Osteocyte (in vitro differentiated cells): ENCODE measurements at regions not wholly inside any gene's neighbourhood (a gene's known extent, or its start where the extent isn't known, plus 50 kb on each side); places are given as distances from the start of the nearest gene placed in this dataset.

ENCODE experiments used
- DNase-seq: peaks from one replicate; pipeline ENCODE4 v3.0.0; 2021; ENCODE audit warnings: mixed read lengths; ENCODE audit not compliant: unreplicated experiment; ENCODE audit errors: extremely low spot score
- H3K27ac Mint-ChIP-seq: one replicate; pipeline ENCODE4 v1.8.0; 2021; ENCODE audit warnings: mild to moderate bottlenecking, mixed read lengths; ENCODE audit not compliant: unreplicated experiment
- H3K27me3 Mint-ChIP-seq: one replicate; pipeline ENCODE4 v1.8.0; 2021; ENCODE audit warnings: mixed read lengths; ENCODE audit not compliant: unreplicated experiment
- H3K36me3 Mint-ChIP-seq: one replicate; pipeline ENCODE4 v1.8.0; 2021; ENCODE audit warnings: mixed read lengths; ENCODE audit not compliant: unreplicated experiment
- H3K4me1 Mint-ChIP-seq: one replicate; pipeline ENCODE4 v1.8.0; 2021; ENCODE audit warnings: mixed read lengths; ENCODE audit not compliant: unreplicated experiment
- H3K4me3 Mint-ChIP-seq: one replicate; pipeline ENCODE4 v1.8.0; 2021; ENCODE audit warnings: mild to moderate bottlenecking, moderate library complexity, mixed read lengths; ENCODE audit not compliant: unreplicated experiment
- H3K9me3 Mint-ChIP-seq: one replicate; pipeline ENCODE4 v1.8.0; 2021; ENCODE audit warnings: mixed read lengths; ENCODE audit not compliant: unreplicated experiment
- CTCF ChIP-seq: fragments of 200-600 bp; sonication (generic); IDR thresholded peaks from 2 replicates; pipeline ENCODE4 v1.5.0; 2021; ENCODE audit warnings: antibody characterized with exemption, mild to moderate bottlenecking, moderate library complexity

- no peak for TF ChIP-seq CTCF
- Mint-ChIP-seq H3K4me1 (no peaks in the 10 kb centered on the region), H3K27me3 (no peaks in the 10 kb centered on the region), H3K4me3 (no peak overlapping the region), H3K9me3 (no peaks in the 10 kb centered on the region), H3K27ac (no peak overlapping the region), H3K36me3 (no peaks in the 10 kb centered on the region)
- no peak for DNase-seq
These were observed 459.2 kb downstream of the KCNJ3 start for GRCh38 chr2:155157711-155158110.

GRCh38 chr2:155157065-155157464 lies 458.6 kb downstream of the KCNJ3 start:
- Mint-ChIP-seq H3K36me3 (no peaks in the 10 kb centered on the region), H3K4me1 (no peaks in the 10 kb centered on the region), H3K9me3 (no peaks in the 10 kb centered on the region), H3K27me3 (no peaks in the 10 kb centered on the region), H3K27ac (no peak overlapping the region), H3K4me3 (no peak overlapping the region)
- no peak for TF ChIP-seq CTCF
- no peak for DNase-seq

GRCh38 chr2:155151945-155152344 lies 453.4 kb downstream of the KCNJ3 start:
- H3K9me3 Mint-ChIP-seq, result no peaks in the 10 kb centered on the region
- H3K4me1 Mint-ChIP-seq, result no peaks in the 10 kb centered on the region
- no peaks in the 10 kb centered on the region for H3K36me3 Mint-ChIP-seq
- no peaks in the 10 kb centered on the region for H3K27me3 Mint-ChIP-seq
- H3K27ac Mint-ChIP-seq, result no peak overlapping the region
- no peak overlapping the region for H3K4me3 Mint-ChIP-seq
- DNase-seq, result no peak
- no peak for TF ChIP-seq CTCF

DNA sequence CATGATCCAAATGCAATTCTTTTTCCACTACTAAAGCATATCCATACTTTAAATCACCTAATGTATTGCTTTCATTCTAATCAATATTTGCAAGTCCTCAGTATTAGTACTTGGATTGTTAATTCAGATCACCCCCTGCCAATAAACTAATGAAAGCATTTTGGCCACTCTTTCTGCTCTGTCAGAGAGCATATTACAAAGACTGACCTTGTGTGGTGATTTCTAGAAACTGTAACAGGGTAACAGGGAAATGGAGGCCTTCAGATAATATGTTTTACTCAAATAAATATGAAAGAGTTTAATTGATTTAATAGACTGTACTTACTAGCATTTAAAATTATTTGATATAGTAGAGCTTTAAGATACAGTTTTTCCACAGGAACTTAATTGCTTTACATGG lies 453.0 kb downstream of the KCNJ3 start:
- no peaks in the 10 kb centered on the region for H3K36me3 Mint-ChIP-seq
- no peak for TF ChIP-seq CTCF
- no peaks in the 10 kb centered on the region for H3K4me1 Mint-ChIP-seq
- H3K27me3 Mint-ChIP-seq, result no peaks in the 10 kb centered on the region
- no peak overlapping the region for H3K4me3 Mint-ChIP-seq
- DNase-seq, result no peak
- no peak overlapping the region for H3K27ac Mint-ChIP-seq
- H3K9me3 Mint-ChIP-seq, result no peaks in the 10 kb centered on the region

GRCh38 chr2:155145758-155146229 lies 447.3 kb downstream of the KCNJ3 start:
- no peaks in the 10 kb centered on the region for H3K36me3 Mint-ChIP-seq
- no peaks in the 10 kb centered on the region for H3K9me3 Mint-ChIP-seq
- no peak for TF ChIP-seq CTCF
- H3K4me3 Mint-ChIP-seq, result no peak overlapping the region
- no peak for DNase-seq
- H3K27me3 Mint-ChIP-seq, result no peaks in the 10 kb centered on the region
- no peak overlapping the region for H3K27ac Mint-ChIP-seq
- H3K4me1 Mint-ChIP-seq, result no peaks in the 10 kb centered on the region
